DOHH2 (cell line): ENCODE measurements at regions not wholly inside any gene's neighbourhood (a gene's known extent, or its start where the extent isn't known, plus 50 kb on each side); places are given as distances from the start of the nearest gene placed in this dataset.

Experiments
- H3F3A ChIP-seq: fragments of 200-600 bp; sonication (generic), shearing (Covaris generic); 2 replicates; pipeline ENCODE4 v1.6.0; 2016; ENCODE audit warnings: antibody characterized with exemption, mild to moderate bottlenecking; ENCODE audit not compliant: control insufficient read depth, insufficient read depth
- H3K27ac ChIP-seq: fragments of 200-600 bp; sonication (generic); 2 replicates; pipeline ENCODE4 v1.5.1; 2014; ENCODE audit warnings: low read depth, mild to moderate bottlenecking, low read length, moderate library complexity
- H3K27me3 ChIP-seq: fragments of 200-600 bp; sonication (generic); 2 replicates; pipeline ENCODE4 v1.6.1; 2014; ENCODE audit warnings: mild to moderate bottlenecking, low read length, mixed read lengths; ENCODE audit not compliant: control insufficient read depth
- H3K36me3 ChIP-seq: fragments of 200-600 bp; sonication (generic); 2 replicates; pipeline ENCODE4 v1.6.1; 2014; ENCODE audit warnings: mild to moderate bottlenecking, low read length, moderate library complexity, mixed read lengths; ENCODE audit not compliant: control insufficient read depth
- H3K4me1 ChIP-seq: fragments of 200-600 bp; sonication (generic); 2 replicates; pipeline ENCODE4 v1.6.1; 2014; ENCODE audit warnings: mild to moderate bottlenecking, low read length, mixed read lengths; ENCODE audit not compliant: control insufficient read depth
- H3K4me2 ChIP-seq: fragments of 200-600 bp; sonication (generic); 2 replicates; pipeline ENCODE4 v1.6.0; 2014; ENCODE audit warnings: mild to moderate bottlenecking, low read length, moderate library complexity
- H3K4me3 ChIP-seq: fragments of 200-600 bp; sonication (generic); 2 replicates; pipeline ENCODE4 v1.5.1; 2014; ENCODE audit warnings: mild to moderate bottlenecking, low read length, mixed read lengths
- H3K79me2 ChIP-seq: fragments of 200-600 bp; sonication (generic); 2 replicates; pipeline ENCODE4 v1.6.1; 2014; ENCODE audit warnings: mild to moderate bottlenecking, low read length, mixed read lengths; ENCODE audit not compliant: control insufficient read depth
- H3K9me2 ChIP-seq: fragments of 200-600 bp; sonication (generic); replicated peaks from 2 replicates; pipeline ENCODE4 v1.6.1; 2014; ENCODE audit warnings: mild to moderate bottlenecking, low read length, mixed read lengths; ENCODE audit not compliant: control insufficient read depth
- H3K9me3 ChIP-seq: fragments of 200-600 bp; sonication (generic); 2 replicates; pipeline ENCODE4 v1.6.1; 2014; ENCODE audit warnings: antibody characterized with exemption, low read length, mixed read lengths; ENCODE audit not compliant: control insufficient read depth, insufficient read depth
- H4K20me1 ChIP-seq: fragments of 200-600 bp; sonication (generic); 2 replicates; pipeline ENCODE4 v1.6.0; 2014; ENCODE audit warnings: low read depth, mild to moderate bottlenecking, antibody characterized with exemption, low read length, moderate library complexity; ENCODE audit not compliant: control insufficient read depth, insufficient read depth
- CTCF ChIP-seq: fragments of 200-600 bp; sonication (generic); IDR thresholded peaks from one replicate; pipeline ENCODE4 v1.5.1; 2014; ENCODE audit warnings: antibody characterized with exemption, mild to moderate bottlenecking, low read depth, low read length; ENCODE audit not compliant: poor library complexity, severe bottlenecking
- EZH2phosphoT487 ChIP-seq: fragments of 200-600 bp; sonication (generic); IDR thresholded peaks from 2 replicates; pipeline ENCODE4 v1.6.1; 2017; ENCODE audit warnings: borderline replicate concordance, mild to moderate bottlenecking, antibody characterized with exemption, low read length, moderate library complexity, mixed read lengths

- TF ChIP-seq EZH2phosphoT487: no peak
- no peak for TF ChIP-seq CTCF
- Histone ChIP-seq H3K4me2 (no peak overlapping the region), H3K9me2 (no peaks in the 10 kb centered on the region), H3K79me2 (no peaks in the 10 kb centered on the region), H3K27ac (no peak overlapping the region), H3K36me3 (no peaks in the 10 kb centered on the region), H3F3A (no peaks in the 10 kb centered on the region), H4K20me1 (no peaks in the 10 kb centered on the region), H3K9me3 (no peaks in the 10 kb centered on the region), H3K27me3 (peaks cover 11% of the 10 kb centered on the region), H3K4me3 (no peak overlapping the region), H3K4me1 (no peaks in the 10 kb centered on the region; the same call in 1 of the 2 replicates)
Observed at GRCh38 chr13:30103161-30103840, 204.1 kb downstream of the KATNAL1 start.

- H3K27me3 ChIP-seq: peaks cover 6% of the 10 kb centered on the region
- H3K4me1 ChIP-seq: no peaks in the 10 kb centered on the region
- H3K9me3 ChIP-seq: no peaks in the 10 kb centered on the region
- no peaks in the 10 kb centered on the region for H4K20me1 ChIP-seq
- no peak overlapping the region for H3K4me2 ChIP-seq
- TF ChIP-seq CTCF (no peak), EZH2phosphoT487 (no peak)
- no peaks in the 10 kb centered on the region for H3K79me2 ChIP-seq
- H3K36me3 ChIP-seq: no peaks in the 10 kb centered on the region
- no peaks in the 10 kb centered on the region for H3K9me2 ChIP-seq
- H3F3A ChIP-seq: no peaks in the 10 kb centered on the region
- H3K4me3 ChIP-seq: no peak overlapping the region
- H3K27ac ChIP-seq: no peak overlapping the region
Observed at GRCh38 chr13:30100226-30100625, 207.1 kb downstream of the KATNAL1 start.

- no peaks in the 10 kb centered on the region for H3K27me3 ChIP-seq
- H4K20me1 ChIP-seq: no peaks in the 10 kb centered on the region
- H3K79me2 ChIP-seq: no peaks in the 10 kb centered on the region
Observed at GRCh38 chr13:30097701-30098100, 209.7 kb downstream of the KATNAL1 start.

More at GRCh38 chr13:30097701-30098100, 209.7 kb downstream of the KATNAL1 start:
- no peak overlapping the region for H3K27ac ChIP-seq
- H3K9me2 ChIP-seq: no peaks in the 10 kb centered on the region
- no peaks in the 10 kb centered on the region for H3F3A ChIP-seq
- H3K4me1 ChIP-seq: no peaks in the 10 kb centered on the region
- no peak overlapping the region for H3K4me2 ChIP-seq
- no peaks in the 10 kb centered on the region for H3K9me3 ChIP-seq
- TF ChIP-seq EZH2phosphoT487: no peak
- TF ChIP-seq CTCF: no peak
- no peaks in the 10 kb centered on the region for H3K36me3 ChIP-seq
- H3K4me3 ChIP-seq: no peak overlapping the region
